CD14-positive monocyte (primary cell): ENCODE measurements at regions not wholly inside any gene's neighbourhood (a gene's known extent, or its start where the extent isn't known, plus 50 kb on each side); places are given as distances from the start of the nearest gene placed in this dataset.

ENCODE experiments used
- DNase-seq, 3 donors: peaks; one replicate each; pipeline ENCODE4 v3.0.0-alpha.2; 2011 to 2022
- H2AFZ ChIP-seq: 2 replicates; pipeline ENCODE4 v1.6.0; 2012; ENCODE audit warnings: mild to moderate bottlenecking, low read depth, low read length, inconsistent platforms; ENCODE audit not compliant: insufficient read depth, poor library complexity, severe bottlenecking
- H3K27ac ChIP-seq, 2 donors: 1 replicate in 1 of 2; 2 replicates in 1 of 2; pipeline ENCODE4 v1.5.1; 2012 to 2013; ENCODE audit warnings: low read length in 2 of 2, control low read depth in 1 of 2, inconsistent platforms in 1 of 2, low read depth in 1 of 2, mild to moderate bottlenecking in 1 of 2
- H3K27me3 ChIP-seq, 2 donors: one replicate each; pipeline versions ENCODE4 v1.6.0 to v1.6.1; 2011 to 2013; ENCODE audit warnings: low read length in 2 of 2; ENCODE audit not compliant: control insufficient read depth in 2 of 2, insufficient read depth in 2 of 2
- H3K36me3 ChIP-seq, 2 donors: replicated peaks in 1 of 2; 1 replicate in 1 of 2; 2 replicates in 1 of 2; pipeline versions ENCODE4 v1.5.1 to v1.6.1; 2012 to 2013; ENCODE audit warnings: low read length in 2 of 2, control low read depth in 1 of 2, inconsistent platforms in 1 of 2, mild to moderate bottlenecking in 1 of 2; ENCODE audit not compliant: insufficient read depth in 2 of 2, control insufficient read depth in 1 of 2
- H3K4me1 ChIP-seq, 2 donors: 1 replicate in 1 of 2; 2 replicates in 1 of 2; pipeline versions ENCODE4 v1.5.1 to v1.6.1; 2012 to 2013; ENCODE audit warnings: low read length in 2 of 2, control low read depth in 1 of 2, inconsistent platforms in 1 of 2, mild to moderate bottlenecking in 1 of 2, moderate library complexity in 1 of 2; ENCODE audit not compliant: insufficient read depth in 2 of 2, control insufficient read depth in 1 of 2
- H3K4me2 ChIP-seq: replicated peaks from 2 replicates; pipeline ENCODE3; 2012; ENCODE audit warnings: low read length, moderate library complexity, mild to moderate bottlenecking; ENCODE audit not compliant: poor library complexity, severe bottlenecking; ENCODE audit errors: extremely low read depth
- H3K4me3 ChIP-seq, 3 experiments: fragments of 200-600 bp in 1 of 3; sonication (generic) in 1 of 3; replicated peaks in 1 of 3; 1 replicate in 2 of 3; 2 replicates in 1 of 3; pipeline ENCODE4 v1.5.1; 2011 to 2013; ENCODE audit warnings: low read length in 3 of 3, mild to moderate bottlenecking in 3 of 3, control low read depth in 2 of 3, low read depth in 2 of 3, inconsistent platforms in 1 of 3, moderate library complexity in 1 of 3
- H3K79me2 ChIP-seq: 2 replicates; pipeline ENCODE4 v1.6.0; 2012; ENCODE audit warnings: mild to moderate bottlenecking, control low read depth, inconsistent platforms, low read length, moderate library complexity; ENCODE audit not compliant: insufficient read depth
- H3K9ac ChIP-seq: 2 replicates; pipeline ENCODE4 v1.6.0; 2017; ENCODE audit warnings: low read length, mild to moderate bottlenecking; ENCODE audit not compliant: insufficient read depth, poor library complexity, severe bottlenecking
- H3K9me3 ChIP-seq, 2 donors: replicated peaks in 1 of 2; 1 replicate in 1 of 2; 2 replicates in 1 of 2; pipeline versions ENCODE4 v1.5.1 to v1.6.1; 2012 to 2013; ENCODE audit warnings: low read length in 2 of 2, control low read depth in 1 of 2; ENCODE audit not compliant: control insufficient read depth in 1 of 2, insufficient read depth in 1 of 2
- H4K20me1 ChIP-seq: 2 replicates; pipeline ENCODE4 v1.6.0; 2012; ENCODE audit warnings: mild to moderate bottlenecking, low read length, control low read depth, moderate library complexity; ENCODE audit not compliant: insufficient read depth
- H3K27ac Mint-ChIP-seq, 7 donors: one replicate each; pipeline ENCODE4 v1.8.0; 2020; ENCODE audit warnings: mild to moderate bottlenecking in 7 of 7, mixed read lengths in 7 of 7, moderate library complexity in 6 of 7, inconsistent platforms in 2 of 7
- H3K27me3 Mint-ChIP-seq, 3 donors: one replicate each; pipeline ENCODE4 v1.8.0; 2021 to 2022; ENCODE audit warnings: low read depth in 3 of 3, mild to moderate bottlenecking in 3 of 3, mixed read lengths in 3 of 3, moderate library complexity in 3 of 3, inconsistent platforms in 1 of 3
- H3K36me3 Mint-ChIP-seq, 2 donors: one replicate each; pipeline ENCODE4 v1.8.0; 2020; ENCODE audit warnings: mixed read lengths in 2 of 2, inconsistent platforms in 1 of 2, mild to moderate bottlenecking in 1 of 2
- H3K4me1 Mint-ChIP-seq: one replicate; pipeline ENCODE4 v1.8.0; 2020; ENCODE audit warnings: mild to moderate bottlenecking, mixed read lengths
- H3K4me3 Mint-ChIP-seq, 2 donors: one replicate each; pipeline ENCODE4 v1.8.0; 2020; ENCODE audit warnings: mild to moderate bottlenecking in 2 of 2, mixed read lengths in 2 of 2, moderate library complexity in 1 of 2
- H3K9me3 Mint-ChIP-seq, 7 donors: one replicate each; pipeline ENCODE4 v1.8.0; 2020 to 2022; ENCODE audit warnings: mixed read lengths in 7 of 7, mild to moderate bottlenecking in 6 of 7, moderate library complexity in 6 of 7, inconsistent platforms in 2 of 7
- CTCF ChIP-seq: fragments of 200-600 bp; IDR thresholded peaks from one replicate; pipeline ENCODE4 v1.8.0; 2022; ENCODE audit warnings: antibody characterized with exemption, mild to moderate bottlenecking
- WGBS: methylation state at CpG from one replicate; pipeline ENCODE4 v1.1.5; 2013; ENCODE audit warnings: missing lambda C conversion rate; ENCODE audit not compliant: insufficient coverage; 5-methylcytosine and 5-hydroxymethylcytosine counted together
- intact Hi-C, 2 donors: fragments of 100-400 bp; cut with micrococcal nuclease; formaldehyde crosslinking; loops; one replicate each; pipeline versions ENCODE4 v1.15.0 to v1.15.1; 2023

- Histone ChIP-seq H3K4me2 (no peak overlapping the region), H3K36me3 (no peaks in the 10 kb centered on the region), H3K4me3 (no peak overlapping the region), H2AFZ (no peak overlapping the region), H3K9me3 (no peaks in the 10 kb centered on the region), H3K27ac (no peak overlapping the region), H4K20me1 (no peaks in the 10 kb centered on the region), H3K79me2 (no peaks in the 10 kb centered on the region), H3K4me1 (no peaks in the 10 kb centered on the region), H3K9ac (no peak overlapping the region), H3K27me3 (no peaks in the 10 kb centered on the region)
- 83% methylated on average over 2 of the region's 2 CpGs for WGBS
- H3K4me1 Mint-ChIP-seq, result no peaks in the 10 kb centered on the region
- no peak for TF ChIP-seq CTCF
- H3K4me3 Mint-ChIP-seq, result no peak overlapping the region
- intact Hi-C loops, result no loop called here
- no peak for DNase-seq
- no peaks in the 10 kb centered on the region for H3K36me3 Mint-ChIP-seq
- H3K27ac Mint-ChIP-seq, result no peak overlapping the region
- H3K9me3 Mint-ChIP-seq, result no peaks in the 10 kb centered on the region
- peaks cover 2 to 8% (median 6%) of the 10 kb centered on the region in 3 donors for H3K27me3 Mint-ChIP-seq
Observed at GRCh38 chr1:29638281-29638680, 402.0 kb downstream of the PTPRU start.

- Histone ChIP-seq H3K79me2 (no peaks in the 10 kb centered on the region), H3K4me1 (no peaks in the 10 kb centered on the region), H3K9me3 (no peaks in the 10 kb centered on the region), H3K27ac (no peak overlapping the region), H3K4me3 (no peak overlapping the region), H2AFZ (no peak overlapping the region), H3K36me3 (no peaks in the 10 kb centered on the region), H3K27me3 (no peaks in the 10 kb centered on the region), H3K4me2 (no peak overlapping the region), H4K20me1 (no peaks in the 10 kb centered on the region), H3K9ac (no peak overlapping the region)
- TF ChIP-seq CTCF, result no peak
- no peak overlapping the region for H3K4me3 Mint-ChIP-seq
- H3K4me1 Mint-ChIP-seq, result no peaks in the 10 kb centered on the region
- H3K27ac Mint-ChIP-seq, result no peak overlapping the region
- H3K27me3 Mint-ChIP-seq, result peaks cover 2 to 11% (median 7%) of the 10 kb centered on the region in 3 donors
- no peaks in the 10 kb centered on the region for H3K36me3 Mint-ChIP-seq
- no peaks in the 10 kb centered on the region for H3K9me3 Mint-ChIP-seq
- no peak for DNase-seq
- intact Hi-C loops, result no loop called here
Observed at GRCh38 chr1:29636936-29637335, 400.6 kb downstream of the PTPRU start.
